Adrenal gland (tissue), 5 donors: ENCODE measurements at regions not wholly inside any gene's neighbourhood (a gene's known extent, or its start where the extent isn't known, plus 50 kb on each side); places are given as distances from the start of the nearest gene placed in this dataset.

ENCODE experiments used
- CTCF ChIP-seq, 6 experiments: fragments of 450-650 bp in 4 of 6; fragments of 200-600 bp in 2 of 6; sonication (generic) in 1 of 6; IDR thresholded peaks; 1 replicate in 5 of 6; 2 replicates in 1 of 6; pipeline versions ENCODE4 v1.5.1 to v1.8.0; 2016 to 2021; ENCODE audit warnings: antibody characterized with exemption in 6 of 6, mild to moderate bottlenecking in 2 of 6, moderate library complexity in 1 of 6
- POLR2A ChIP-seq, 2 donors: fragments of 450-650 bp; IDR thresholded peaks; one replicate each; pipeline ENCODE4 v1.6.1; 2017; ENCODE audit warnings: antibody characterized with exemption in 2 of 2, mild to moderate bottlenecking in 2 of 2, moderate library complexity in 1 of 2
- donor health status: DM: no; HTN: no; CAD: no.

- no peak for TF ChIP-seq CTCF (IDR thresholded peaks at IDR 0.05)
- TF ChIP-seq POLR2A (IDR thresholded peaks at IDR 0.05), result no peak
Observed at GRCh38 chr9:115414561-115414960, 296.6 kb upstream of the TNC start.
